Activated naive CD8-positive, alpha-beta T cell (primary cell): ENCODE measurements at regions not wholly inside any gene's neighbourhood (a gene's known extent, or its start where the extent isn't known, plus 50 kb on each side); places are given as distances from the start of the nearest gene placed in this dataset.

Experiments used
- H3K27ac Mint-ChIP-seq: one replicate; pipeline ENCODE4 v1.8.0; 2021; ENCODE audit warnings: mixed read lengths
- H3K27me3 Mint-ChIP-seq: one replicate; pipeline ENCODE4 v1.8.0; 2021; ENCODE audit warnings: mixed read lengths
- H3K36me3 Mint-ChIP-seq: one replicate; pipeline ENCODE4 v1.8.0; 2021; ENCODE audit warnings: mixed read lengths
- H3K4me1 Mint-ChIP-seq: one replicate; pipeline ENCODE4 v1.8.0; 2021; ENCODE audit warnings: low read depth, mixed read lengths
- H3K4me3 Mint-ChIP-seq: one replicate; pipeline ENCODE4 v1.8.0; 2021; ENCODE audit warnings: mild to moderate bottlenecking, mixed read lengths
- H3K9me3 Mint-ChIP-seq: one replicate; pipeline ENCODE4 v1.8.0; 2021; ENCODE audit warnings: low read depth, mixed read lengths

DNA sequence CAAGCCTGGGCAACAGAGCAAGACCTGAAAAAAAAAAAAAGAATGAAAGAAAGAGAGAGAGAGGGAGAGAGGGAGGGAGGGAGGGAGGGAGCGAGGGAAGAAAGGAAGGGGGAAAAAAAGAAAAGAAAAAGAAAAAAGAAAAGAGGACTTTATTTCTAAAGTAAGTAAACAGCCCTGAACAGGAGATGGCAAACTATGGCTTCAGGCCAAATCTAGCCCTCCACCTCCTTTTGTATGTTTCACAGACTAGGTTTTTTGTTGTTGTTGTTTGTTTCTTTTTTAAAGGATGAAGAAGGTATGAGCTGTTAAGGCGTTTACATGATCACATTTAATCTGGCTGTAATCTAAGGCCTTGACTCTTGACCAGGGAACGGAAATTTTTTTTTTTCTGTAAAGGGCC, 711.1 kb upstream of the NRSN1 start:
- Mint-ChIP-seq H3K9me3 (no peaks in the 10 kb centered on the region), H3K4me3 (no peak overlapping the region), H3K36me3 (no peaks in the 10 kb centered on the region), H3K27me3 (no peaks in the 10 kb centered on the region), H3K27ac (no peak overlapping the region), H3K4me1 (no peaks in the 10 kb centered on the region)

- Mint-ChIP-seq H3K9me3 (no peaks in the 10 kb centered on the region), H3K36me3 (no peaks in the 10 kb centered on the region), H3K4me3 (no peak overlapping the region), H3K4me1 (no peaks in the 10 kb centered on the region), H3K27ac (no peak overlapping the region), H3K27me3 (no peaks in the 10 kb centered on the region)
Observed at GRCh38 chr6:23415819-23416427, 710.1 kb upstream of the NRSN1 start.

- H3K36me3 Mint-ChIP-seq, result no peaks in the 10 kb centered on the region
- H3K27me3 Mint-ChIP-seq, result no peaks in the 10 kb centered on the region
- no peak overlapping the region for H3K4me3 Mint-ChIP-seq
- H3K27ac Mint-ChIP-seq, result no peak overlapping the region
- no peaks in the 10 kb centered on the region for H3K9me3 Mint-ChIP-seq
- no peaks in the 10 kb centered on the region for H3K4me1 Mint-ChIP-seq
Observed at GRCh38 chr6:23417133-23417532, 708.9 kb upstream of the NRSN1 start.

- Mint-ChIP-seq H3K27ac (no peak overlapping the region), H3K4me1 (no peaks in the 10 kb centered on the region)
Observed at GRCh38 chr6:23418095-23418494, 707.9 kb upstream of the NRSN1 start.

GRCh38 chr6:23419046-23419445, 707.0 kb upstream of the NRSN1 start:
- H3K9me3 Mint-ChIP-seq, result no peaks in the 10 kb centered on the region
- no peak overlapping the region for H3K4me3 Mint-ChIP-seq
- no peaks in the 10 kb centered on the region for H3K27me3 Mint-ChIP-seq
- no peaks in the 10 kb centered on the region for H3K4me1 Mint-ChIP-seq
- no peaks in the 10 kb centered on the region for H3K36me3 Mint-ChIP-seq
- no peak overlapping the region for H3K27ac Mint-ChIP-seq

More at GRCh38 chr6:23418095-23418494, 707.9 kb upstream of the NRSN1 start:
- no peak overlapping the region for H3K4me3 Mint-ChIP-seq
- H3K36me3 Mint-ChIP-seq, result no peaks in the 10 kb centered on the region
- H3K27me3 Mint-ChIP-seq, result no peaks in the 10 kb centered on the region
- no peaks in the 10 kb centered on the region for H3K9me3 Mint-ChIP-seq

DNA sequence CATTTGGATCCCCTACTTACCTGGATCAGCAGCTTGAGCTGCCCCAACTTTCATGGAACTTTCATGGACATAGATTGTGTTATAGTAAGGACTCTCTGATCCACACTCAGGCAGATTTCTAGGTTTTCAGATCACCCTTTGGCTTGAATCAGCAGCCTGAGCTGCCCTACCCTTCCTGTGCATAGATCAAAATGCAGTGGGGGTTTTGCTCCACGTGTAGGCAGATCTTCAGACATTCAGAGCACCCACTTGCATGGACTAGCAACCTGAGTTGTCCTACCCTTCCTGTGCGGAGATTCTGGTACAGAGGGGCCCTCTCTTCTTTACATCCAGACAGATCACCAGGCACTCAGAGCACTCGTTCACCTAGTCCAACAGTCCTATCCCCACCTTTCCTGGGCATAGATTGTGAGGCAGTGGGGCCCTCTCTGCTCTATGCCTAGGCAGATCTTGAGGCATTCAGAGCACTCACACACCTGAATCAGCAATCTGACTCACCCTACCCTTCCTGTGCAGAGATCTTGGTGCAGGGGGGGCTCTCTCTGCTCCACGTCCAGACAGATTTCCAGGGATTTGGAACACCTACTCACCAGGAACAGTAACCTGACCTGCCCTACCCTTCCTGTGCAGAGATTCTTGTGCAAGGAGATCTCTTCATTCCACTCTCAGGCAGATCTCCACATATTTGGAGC, 705.2 kb upstream of the NRSN1 start:
- no peaks in the 10 kb centered on the region for H3K9me3 Mint-ChIP-seq
- no peaks in the 10 kb centered on the region for H3K27me3 Mint-ChIP-seq
- no peak overlapping the region for H3K27ac Mint-ChIP-seq
- no peaks in the 10 kb centered on the region for H3K4me1 Mint-ChIP-seq
- no peaks in the 10 kb centered on the region for H3K36me3 Mint-ChIP-seq
- H3K4me3 Mint-ChIP-seq, result no peak overlapping the region

DNA sequence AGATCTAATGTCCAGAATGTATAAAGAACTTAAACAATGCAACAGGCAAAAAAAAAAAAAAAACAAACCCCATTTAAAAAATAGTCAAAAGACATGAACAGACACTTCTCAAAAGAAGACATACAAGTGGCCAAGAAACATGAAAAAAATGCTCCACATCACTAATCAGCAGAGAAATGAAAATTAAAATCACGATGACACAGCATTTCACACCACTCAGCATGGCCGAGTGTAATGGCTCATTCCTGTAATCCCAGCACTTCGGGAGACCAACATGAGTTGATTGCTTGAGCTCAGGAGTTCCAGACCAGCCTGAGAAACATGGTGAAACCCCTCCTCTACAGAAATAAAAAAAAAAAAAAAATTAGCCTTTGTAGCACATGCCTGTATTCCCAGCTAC, 701.4 kb upstream of the NRSN1 start:
- H3K4me3 Mint-ChIP-seq, result no peak overlapping the region
- H3K27me3 Mint-ChIP-seq, result no peaks in the 10 kb centered on the region
- H3K27ac Mint-ChIP-seq, result no peak overlapping the region
- H3K36me3 Mint-ChIP-seq, result no peaks in the 10 kb centered on the region
- H3K4me1 Mint-ChIP-seq, result no peaks in the 10 kb centered on the region
- peaks cover 7% of the 10 kb centered on the region for H3K9me3 Mint-ChIP-seq

DNA sequence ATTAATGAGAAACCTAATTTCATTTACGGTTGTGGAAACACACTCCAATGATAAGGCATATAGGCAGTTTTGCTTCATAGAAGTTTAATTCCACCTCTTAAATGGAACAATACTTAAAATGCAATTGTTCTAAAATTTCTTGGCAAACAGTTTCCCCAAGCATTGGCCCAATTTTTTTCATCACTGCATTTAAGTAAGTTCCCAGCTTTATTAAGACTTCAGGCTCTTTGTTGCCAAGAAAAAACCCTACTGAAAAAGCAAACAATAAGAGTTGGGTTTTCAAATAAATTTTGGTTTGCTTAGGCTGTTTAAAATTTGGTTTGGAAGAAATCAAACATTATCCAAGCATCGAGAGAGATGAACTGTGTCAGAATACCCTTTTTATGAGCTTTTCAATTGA, 690.9 kb upstream of the NRSN1 start:
- Mint-ChIP-seq H3K4me1 (no peaks in the 10 kb centered on the region), H3K9me3 (peaks cover 6% of the 10 kb centered on the region), H3K4me3 (no peak overlapping the region), H3K27me3 (peaks cover 2% of the 10 kb centered on the region), H3K27ac (no peak overlapping the region), H3K36me3 (no peaks in the 10 kb centered on the region)

- H3K27me3 Mint-ChIP-seq, result peaks cover 2% of the 10 kb centered on the region
- no peak overlapping the region for H3K27ac Mint-ChIP-seq
- no peaks in the 10 kb centered on the region for H3K36me3 Mint-ChIP-seq
- no peaks in the 10 kb centered on the region for H3K4me1 Mint-ChIP-seq
- no peak overlapping the region for H3K4me3 Mint-ChIP-seq
- H3K9me3 Mint-ChIP-seq, result no peaks in the 10 kb centered on the region
Observed at GRCh38 chr6:23435798-23436197, 690.2 kb upstream of the NRSN1 start.

GRCh38 chr6:23441808-23442461, 684.1 kb upstream of the NRSN1 start:
- no peaks in the 10 kb centered on the region for H3K9me3 Mint-ChIP-seq
- no peaks in the 10 kb centered on the region for H3K36me3 Mint-ChIP-seq
- no peak overlapping the region for H3K27ac Mint-ChIP-seq
- H3K27me3 Mint-ChIP-seq, result peaks cover 1% of the 10 kb centered on the region
- no peaks in the 10 kb centered on the region for H3K4me1 Mint-ChIP-seq
- H3K4me3 Mint-ChIP-seq, result no peak overlapping the region

DNA sequence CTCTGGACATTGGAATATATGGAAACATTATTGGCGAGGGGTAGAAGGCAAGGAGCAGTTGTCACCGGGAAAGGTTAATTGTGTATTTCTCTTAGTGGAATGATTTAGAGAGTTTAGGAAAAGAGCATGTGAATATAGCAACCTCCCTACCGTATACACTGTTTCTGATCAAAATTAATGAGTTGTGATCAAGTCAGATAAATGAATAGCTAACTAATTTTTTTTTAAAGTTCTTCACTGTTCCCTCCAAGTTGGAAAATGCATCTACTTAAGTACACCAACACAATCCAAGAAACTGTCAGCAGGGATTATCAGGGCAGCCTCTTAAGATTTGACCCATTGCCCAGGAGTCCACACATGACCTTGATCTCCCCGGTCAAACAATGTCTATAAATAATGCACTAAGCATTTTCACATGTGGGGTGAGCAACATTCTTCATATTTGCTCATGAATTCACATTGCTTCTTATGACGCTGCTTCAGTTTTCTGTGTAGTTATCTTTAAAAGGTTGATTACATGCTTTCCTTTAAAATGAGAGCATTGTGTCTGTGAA, 680.8 kb upstream of the NRSN1 start:
- Mint-ChIP-seq H3K27me3 (no peaks in the 10 kb centered on the region), H3K9me3 (no peaks in the 10 kb centered on the region), H3K4me3 (no peak overlapping the region), H3K36me3 (no peaks in the 10 kb centered on the region), H3K4me1 (no peaks in the 10 kb centered on the region), H3K27ac (no peak overlapping the region)

DNA sequence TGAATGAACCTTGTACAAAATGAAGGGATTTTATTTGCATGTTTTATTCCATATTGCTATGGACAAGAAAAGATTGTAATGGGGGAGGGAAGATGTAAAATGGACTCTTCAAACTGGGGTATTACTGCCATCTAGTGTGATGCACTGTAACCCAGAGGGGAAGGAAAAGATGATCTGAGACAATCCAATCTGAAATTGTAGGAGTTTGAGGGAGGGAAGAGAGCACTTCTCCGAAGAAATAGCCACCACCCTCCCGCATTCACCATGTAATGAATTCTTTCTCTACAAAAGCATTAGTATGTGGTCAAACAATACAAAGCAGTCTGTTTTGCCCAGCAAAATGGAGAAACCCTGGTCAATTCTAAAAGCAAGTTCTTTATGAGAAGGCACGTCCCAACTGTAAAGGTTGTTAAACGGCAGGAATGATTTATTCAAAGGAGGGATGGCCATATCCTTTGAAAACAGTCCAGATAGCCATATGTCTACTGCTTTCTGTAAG, 679.5 kb upstream of the NRSN1 start:
- Mint-ChIP-seq H3K4me1 (no peaks in the 10 kb centered on the region), H3K36me3 (no peaks in the 10 kb centered on the region), H3K27ac (no peak overlapping the region), H3K4me3 (no peak overlapping the region), H3K27me3 (no peaks in the 10 kb centered on the region), H3K9me3 (no peaks in the 10 kb centered on the region)

DNA sequence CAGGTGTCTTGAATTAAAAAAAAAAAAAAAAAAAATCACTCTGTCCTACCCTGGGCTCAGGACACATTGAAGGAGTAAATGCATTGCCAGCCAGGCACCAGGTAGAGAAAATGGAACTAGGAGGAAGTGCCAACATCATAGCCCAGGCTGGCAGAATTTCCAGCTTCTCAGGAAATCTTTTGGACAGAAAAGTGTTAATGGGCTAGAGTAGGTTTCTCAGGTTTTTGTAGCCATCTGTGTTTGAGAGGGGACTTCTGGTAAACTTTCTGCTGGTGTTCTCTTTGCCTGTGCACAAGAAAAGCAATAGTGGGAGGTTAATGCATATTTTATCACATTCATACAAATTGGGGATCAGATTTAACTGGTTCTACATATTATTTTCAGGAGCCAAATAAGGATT, 678.3 kb upstream of the NRSN1 start:
- Mint-ChIP-seq H3K27me3 (no peaks in the 10 kb centered on the region), H3K27ac (no peak overlapping the region), H3K9me3 (no peaks in the 10 kb centered on the region), H3K4me3 (no peak overlapping the region), H3K36me3 (no peaks in the 10 kb centered on the region), H3K4me1 (no peaks in the 10 kb centered on the region)

- Mint-ChIP-seq H3K4me1 (no peaks in the 10 kb centered on the region), H3K27me3 (no peaks in the 10 kb centered on the region), H3K27ac (no peak overlapping the region), H3K36me3 (no peaks in the 10 kb centered on the region), H3K9me3 (no peaks in the 10 kb centered on the region), H3K4me3 (no peak overlapping the region)
Observed at GRCh38 chr6:23448281-23448680, 677.7 kb upstream of the NRSN1 start.
